C4-2B (cell line): ENCODE measurements at regions not wholly inside any gene's neighbourhood (a gene's known extent, or its start where the extent isn't known, plus 50 kb on each side); places are given as distances from the start of the nearest gene placed in this dataset.
A peak's percentile ranks its signal among the peaks of the same experiment; 100 is the strongest.

Experiments used
- H3K27ac ChIP-seq: fragments of 450-650 bp; 2 replicates; pipeline ENCODE4 v1.5.1; 2017
- CTCF ChIP-seq: fragments of 450-650 bp; conservative IDR thresholded peaks from 2 replicates; pipeline ENCODE4 v1.5.1; 2017; ENCODE audit warnings: mild to moderate bottlenecking
- ZFX ChIP-seq: fragments of 450-650 bp; IDR thresholded peaks from 2 replicates; pipeline ENCODE4 v1.6.1; 2017

GRCh38 chr4:111579767-111580166 is 565.5 kb upstream of the FAM241A start:
- TF ChIP-seq ZFX (no peak), CTCF (no peak)
- no peak overlapping the region for H3K27ac ChIP-seq

GRCh38 chr4:111595456-111595855 is 549.8 kb upstream of the FAM241A start:
- TF ChIP-seq ZFX: no peak
- TF ChIP-seq CTCF: no peak
- H3K27ac ChIP-seq: no peak overlapping the region

GRCh38 chr4:111596491-111596890 is 548.8 kb upstream of the FAM241A start:
- H3K27ac ChIP-seq: no peak overlapping the region
- TF ChIP-seq ZFX (no peak), CTCF (no peak)

- TF ChIP-seq CTCF (no peak), ZFX (no peak)
- no peak overlapping the region for H3K27ac ChIP-seq
Observed at GRCh38 chr4:111601671-111602070, 543.6 kb upstream of the FAM241A start.

- H3K27ac ChIP-seq: no peak overlapping the region
- peak; percentile 28 for TF ChIP-seq CTCF
- no peak for TF ChIP-seq ZFX
Observed at GRCh38 chr4:111602848-111603247, 542.4 kb upstream of the FAM241A start.

GRCh38 chr4:111605111-111605510 is 540.1 kb upstream of the FAM241A start:
- TF ChIP-seq CTCF (no peak), ZFX (no peak)
- no peak overlapping the region for H3K27ac ChIP-seq

- H3K27ac ChIP-seq: no peak overlapping the region
- TF ChIP-seq ZFX: no peak
- no peak for TF ChIP-seq CTCF
Observed at GRCh38 chr4:111610681-111611080, 534.6 kb upstream of the FAM241A start.
